ENCODE measurements at regions not wholly inside any gene's neighbourhood (a gene's known extent, or its start where the extent isn't known, plus 50 kb on each side); places are given as distances from the start of the nearest gene placed in this dataset.

DNA sequence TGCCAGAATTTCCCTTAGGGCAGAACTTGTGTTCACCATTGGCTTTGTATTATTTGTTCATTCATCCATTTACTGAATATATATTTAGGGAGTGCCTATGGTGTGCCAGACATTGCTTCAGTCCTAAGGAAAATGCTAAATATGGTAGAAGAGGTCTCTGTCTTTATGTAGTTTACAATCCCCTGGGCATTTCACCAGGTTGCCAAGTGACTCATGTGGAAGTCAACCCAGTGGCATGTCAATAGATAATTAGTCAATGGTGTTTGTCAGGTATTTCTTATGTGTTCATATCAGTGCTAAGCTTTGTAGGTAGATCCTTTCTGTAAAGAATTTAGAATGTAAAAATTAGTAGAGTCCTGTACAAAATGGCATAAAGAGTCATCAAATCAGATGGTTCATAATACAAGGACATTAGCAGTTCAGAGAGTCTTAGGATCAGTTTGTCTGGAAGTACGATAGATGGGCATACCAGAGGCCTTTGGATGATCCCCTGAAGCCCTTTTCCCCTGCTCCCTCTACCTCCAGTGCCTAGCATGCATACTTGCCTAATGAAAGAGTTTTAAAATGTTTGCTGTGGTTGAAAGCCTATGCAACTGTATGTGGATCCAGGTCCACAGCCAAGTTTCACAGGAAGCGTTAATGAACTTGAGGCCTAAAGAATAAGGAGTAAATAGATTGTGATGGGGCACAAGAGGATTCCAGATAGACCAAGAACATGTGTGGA lies 58.5 kb upstream of the SESN3 start:
- TF ChIP-seq POLR2A (IDR thresholded peaks at IDR 0.05): no peak
- TF ChIP-seq, protein P1, sequence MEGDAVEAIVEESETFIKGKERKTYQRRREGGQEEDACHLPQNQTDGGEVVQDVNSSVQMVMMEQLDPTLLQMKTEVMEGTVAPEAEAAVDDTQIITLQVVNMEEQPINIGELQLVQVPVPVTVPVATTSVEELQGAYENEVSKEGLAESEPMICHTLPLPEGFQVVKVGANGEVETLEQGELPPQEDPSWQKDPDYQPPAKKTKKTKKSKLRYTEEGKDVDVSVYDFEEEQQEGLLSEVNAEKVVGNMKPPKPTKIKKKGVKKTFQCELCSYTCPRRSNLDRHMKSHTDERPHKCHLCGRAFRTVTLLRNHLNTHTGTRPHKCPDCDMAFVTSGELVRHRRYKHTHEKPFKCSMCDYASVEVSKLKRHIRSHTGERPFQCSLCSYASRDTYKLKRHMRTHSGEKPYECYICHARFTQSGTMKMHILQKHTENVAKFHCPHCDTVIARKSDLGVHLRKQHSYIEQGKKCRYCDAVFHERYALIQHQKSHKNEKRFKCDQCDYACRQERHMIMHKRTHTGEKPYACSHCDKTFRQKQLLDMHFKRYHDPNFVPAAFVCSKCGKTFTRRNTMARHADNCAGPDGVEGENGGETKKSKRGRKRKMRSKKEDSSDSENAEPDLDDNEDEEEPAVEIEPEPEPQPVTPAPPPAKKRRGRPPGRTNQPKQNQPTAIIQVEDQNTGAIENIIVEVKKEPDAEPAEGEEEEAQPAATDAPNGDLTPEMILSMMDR (IDR thresholded peaks at IDR 0.05): no peak

Data from Peyer's patch (tissue), 4 donors.